Ishikawa (cell line): ENCODE measurements at regions not wholly inside any gene's neighbourhood (a gene's known extent, or its start where the extent isn't known, plus 50 kb on each side); places are given as distances from the start of the nearest gene placed in this dataset.

Experiments
- CEBPB ChIP-seq: IDR thresholded peaks from 2 replicates; pipeline ENCODE4 v1.6.1; 2012
- CREB1 ChIP-seq: IDR thresholded peaks from 2 replicates; pipeline ENCODE4 v1.6.1; 2012; ENCODE audit warnings: low read depth
- EP300 ChIP-seq: IDR thresholded peaks from 2 replicates; pipeline ENCODE4 v1.6.1; 2012; ENCODE audit warnings: borderline replicate concordance
- FOXM1 ChIP-seq: IDR thresholded peaks from 2 replicates; pipeline ENCODE4 v1.6.1; 2012; ENCODE audit warnings: low read depth, borderline replicate concordance
- TAF1 ChIP-seq: IDR thresholded peaks from 2 replicates; pipeline ENCODE4 v1.6.1; 2012; ENCODE audit warnings: low read depth, mild to moderate bottlenecking
- YY1 ChIP-seq: IDR thresholded peaks from 2 replicates; pipeline ENCODE4 v1.6.1; 2012; ENCODE audit warnings: low read depth
- ZBTB7A ChIP-seq: IDR thresholded peaks from 2 replicates; pipeline ENCODE4 v1.6.1; 2012; ENCODE audit warnings: low read depth
- TF ChIP-seq, protein P1 (sequence below): IDR thresholded peaks from 2 replicates; pipeline ENCODE4 v1.6.1; 2012
- TF ChIP-seq, protein P2 (sequence below): IDR thresholded peaks from 2 replicates; pipeline ENCODE4 v1.6.1; 2012; ENCODE audit warnings: low read depth, mild to moderate bottlenecking
- TF ChIP-seq, protein P3 (sequence below): IDR thresholded peaks from 2 replicates; pipeline ENCODE4 v1.6.1; 2012

DNA sequence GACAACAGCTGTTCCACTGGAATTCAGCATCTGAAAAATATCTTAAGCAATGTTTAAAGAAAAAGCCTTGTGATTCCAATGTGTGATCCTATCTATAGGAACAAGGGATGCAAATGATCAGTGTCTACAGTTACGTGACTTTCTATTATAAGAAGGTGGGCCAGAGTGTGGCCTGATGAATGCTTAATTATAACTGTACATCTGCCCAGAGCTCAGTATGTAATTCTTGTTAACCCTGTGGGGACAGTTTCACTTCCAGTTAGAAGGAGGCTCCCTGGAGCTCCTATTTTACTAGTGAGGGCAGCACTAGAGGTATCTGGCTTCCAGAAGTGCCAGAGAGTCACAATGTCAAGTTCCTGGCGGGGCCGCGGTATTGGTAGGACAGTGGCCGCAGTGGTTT, 288.5 kb downstream of the USP46 start:
- TF ChIP-seq, protein P1, sequence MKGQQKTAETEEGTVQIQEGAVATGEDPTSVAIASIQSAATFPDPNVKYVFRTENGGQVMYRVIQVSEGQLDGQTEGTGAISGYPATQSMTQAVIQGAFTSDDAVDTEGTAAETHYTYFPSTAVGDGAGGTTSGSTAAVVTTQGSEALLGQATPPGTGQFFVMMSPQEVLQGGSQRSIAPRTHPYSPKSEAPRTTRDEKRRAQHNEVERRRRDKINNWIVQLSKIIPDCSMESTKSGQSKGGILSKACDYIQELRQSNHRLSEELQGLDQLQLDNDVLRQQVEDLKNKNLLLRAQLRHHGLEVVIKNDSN, result no peak
- TF ChIP-seq EP300, result no peak
- TF ChIP-seq FOXM1, result no peak
- TF ChIP-seq, protein P2, sequence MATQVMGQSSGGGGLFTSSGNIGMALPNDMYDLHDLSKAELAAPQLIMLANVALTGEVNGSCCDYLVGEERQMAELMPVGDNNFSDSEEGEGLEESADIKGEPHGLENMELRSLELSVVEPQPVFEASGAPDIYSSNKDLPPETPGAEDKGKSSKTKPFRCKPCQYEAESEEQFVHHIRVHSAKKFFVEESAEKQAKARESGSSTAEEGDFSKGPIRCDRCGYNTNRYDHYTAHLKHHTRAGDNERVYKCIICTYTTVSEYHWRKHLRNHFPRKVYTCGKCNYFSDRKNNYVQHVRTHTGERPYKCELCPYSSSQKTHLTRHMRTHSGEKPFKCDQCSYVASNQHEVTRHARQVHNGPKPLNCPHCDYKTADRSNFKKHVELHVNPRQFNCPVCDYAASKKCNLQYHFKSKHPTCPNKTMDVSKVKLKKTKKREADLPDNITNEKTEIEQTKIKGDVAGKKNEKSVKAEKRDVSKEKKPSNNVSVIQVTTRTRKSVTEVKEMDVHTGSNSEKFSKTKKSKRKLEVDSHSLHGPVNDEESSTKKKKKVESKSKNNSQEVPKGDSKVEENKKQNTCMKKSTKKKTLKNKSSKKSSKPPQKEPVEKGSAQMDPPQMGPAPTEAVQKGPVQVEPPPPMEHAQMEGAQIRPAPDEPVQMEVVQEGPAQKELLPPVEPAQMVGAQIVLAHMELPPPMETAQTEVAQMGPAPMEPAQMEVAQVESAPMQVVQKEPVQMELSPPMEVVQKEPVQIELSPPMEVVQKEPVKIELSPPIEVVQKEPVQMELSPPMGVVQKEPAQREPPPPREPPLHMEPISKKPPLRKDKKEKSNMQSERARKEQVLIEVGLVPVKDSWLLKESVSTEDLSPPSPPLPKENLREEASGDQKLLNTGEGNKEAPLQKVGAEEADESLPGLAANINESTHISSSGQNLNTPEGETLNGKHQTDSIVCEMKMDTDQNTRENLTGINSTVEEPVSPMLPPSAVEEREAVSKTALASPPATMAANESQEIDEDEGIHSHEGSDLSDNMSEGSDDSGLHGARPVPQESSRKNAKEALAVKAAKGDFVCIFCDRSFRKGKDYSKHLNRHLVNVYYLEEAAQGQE, result no peak
- TF ChIP-seq CEBPB, result no peak
- no peak for TF ChIP-seq YY1
- TF ChIP-seq ZBTB7A, result no peak
- TF ChIP-seq, protein P3, sequence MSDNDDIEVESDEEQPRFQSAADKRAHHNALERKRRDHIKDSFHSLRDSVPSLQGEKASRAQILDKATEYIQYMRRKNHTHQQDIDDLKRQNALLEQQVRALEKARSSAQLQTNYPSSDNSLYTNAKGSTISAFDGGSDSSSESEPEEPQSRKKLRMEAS, result no peak
- no peak for TF ChIP-seq CREB1
- no peak for TF ChIP-seq TAF1
